GM23338 (cell line): ENCODE measurements at regions not wholly inside any gene's neighbourhood (a gene's known extent, or its start where the extent isn't known, plus 50 kb on each side); places are given as distances from the start of the nearest gene placed in this dataset.

Experiments used
- ATAC-seq: fragments of 200-7000 bp; cut with Tn5 transposase; 3 replicates; pipeline ENCODE4 v1.9.1; 2020
- DNase-seq: peaks from one replicate; pipeline ENCODE4 v3.0.0-alpha.2; 2015; ENCODE audit warnings: low spot score
- H2AFZ ChIP-seq: fragments of 200-600 bp; sonication (generic); 2 replicates; pipeline ENCODE4 v1.8.0; 2016; ENCODE audit warnings: antibody characterized with exemption, mild to moderate bottlenecking, moderate library complexity
- H3F3A ChIP-seq: fragments of 200-600 bp; sonication (generic); replicated peaks from 2 replicates; pipeline ENCODE4 v1.8.0; 2017; ENCODE audit warnings: antibody characterized with exemption, mixed run types, low read depth
- H3K27ac ChIP-seq: fragments of 200-600 bp; sonication (generic); 2 replicates; pipeline ENCODE4 v1.6.1; 2016; ENCODE audit warnings: low read depth
- H3K27me3 ChIP-seq: fragments of 200-600 bp; sonication (generic); 2 replicates; pipeline ENCODE4 v1.8.0; 2016; ENCODE audit warnings: mild to moderate bottlenecking, mixed run types, moderate library complexity; ENCODE audit not compliant: insufficient read depth
- H3K36me3 ChIP-seq: fragments of 200-600 bp; sonication (generic); 2 replicates; pipeline ENCODE4 v1.8.0; 2016; ENCODE audit warnings: mild to moderate bottlenecking; ENCODE audit not compliant: insufficient read depth
- H3K4me1 ChIP-seq: fragments of 200-600 bp; sonication (generic); 2 replicates; pipeline ENCODE4 v1.8.0; 2016; ENCODE audit warnings: mild to moderate bottlenecking, moderate library complexity; ENCODE audit not compliant: insufficient read depth
- H3K4me2 ChIP-seq: fragments of 200-600 bp; sonication (generic); 2 replicates; pipeline ENCODE4 v1.7.1; 2017; ENCODE audit warnings: mixed run types
- H3K4me3 ChIP-seq: fragments of 200-600 bp; sonication (generic); 2 replicates; pipeline ENCODE4 v1.6.1; 2016; ENCODE audit warnings: mixed run types
- H3K79me2 ChIP-seq: fragments of 200-600 bp; sonication (generic); replicated peaks from 2 replicates; pipeline ENCODE4 v1.8.0; 2017; ENCODE audit warnings: mild to moderate bottlenecking; ENCODE audit not compliant: insufficient read depth
- H3K9me2 ChIP-seq: fragments of 200-600 bp; sonication (generic); 2 replicates; pipeline ENCODE4 v1.8.0; 2017; ENCODE audit not compliant: insufficient read depth
- H4K20me1 ChIP-seq: fragments of 200-600 bp; sonication (generic); replicated peaks from 2 replicates; pipeline ENCODE4 v1.8.0; 2017; ENCODE audit warnings: mild to moderate bottlenecking; ENCODE audit not compliant: insufficient read depth
- H3K27ac Mint-ChIP-seq: 2 replicates; pipeline ENCODE4 v1.8.0; 2020; ENCODE audit warnings: inconsistent platforms, mild to moderate bottlenecking, moderate library complexity, mixed read lengths
- H3K27me3 Mint-ChIP-seq: 3 replicates; pipeline ENCODE4 v1.8.0; 2022; ENCODE audit warnings: low read depth, mild to moderate bottlenecking, moderate library complexity, mixed read lengths, inconsistent platforms; ENCODE audit not compliant: insufficient read depth, poor library complexity
- H3K36me3 Mint-ChIP-seq: 3 replicates; pipeline ENCODE4 v1.8.0; 2021; ENCODE audit warnings: low read depth, mild to moderate bottlenecking, inconsistent platforms, moderate library complexity, mixed read lengths
- H3K4me1 Mint-ChIP-seq: 3 replicates; pipeline ENCODE4 v1.8.0; 2020; ENCODE audit warnings: mild to moderate bottlenecking, inconsistent platforms, mixed read lengths
- H3K4me3 Mint-ChIP-seq: 3 replicates; pipeline ENCODE4 v1.8.0; 2021; ENCODE audit warnings: moderate library complexity, mild to moderate bottlenecking, inconsistent platforms, mixed read lengths
- H3K9me3 Mint-ChIP-seq: 3 replicates; pipeline ENCODE4 v1.8.0; 2020; ENCODE audit warnings: moderate library complexity, mild to moderate bottlenecking, inconsistent platforms, mixed read lengths
- CREB1 ChIP-seq: fragments of 250-450 bp; sonication (Bioruptor Pico); IDR thresholded peaks from 2 replicates; pipeline ENCODE4 v1.5.0; 2020; ENCODE audit warnings: low read depth, mild to moderate bottlenecking, moderate library complexity
- EZH2 ChIP-seq: fragments of 200-600 bp; sonication (generic); IDR thresholded peaks from one replicate; pipeline ENCODE4 v1.8.0; 2017; ENCODE audit warnings: antibody characterized with exemption, mild to moderate bottlenecking, low read depth; ENCODE audit not compliant: unreplicated experiment
- EZH2phosphoT487 ChIP-seq: fragments of 200-600 bp; sonication (generic); IDR thresholded peaks from one replicate; pipeline ENCODE4 v1.8.1; 2018; ENCODE audit warnings: antibody characterized with exemption; ENCODE audit not compliant: unreplicated experiment
- JUNB ChIP-seq: IDR thresholded peaks from one replicate; pipeline ENCODE4 v1.6.1; 2016; ENCODE audit warnings: antibody characterized with exemption; ENCODE audit not compliant: unreplicated experiment
- NANOG ChIP-seq: IDR thresholded peaks from 2 replicates; pipeline ENCODE4 v1.6.1; 2016; ENCODE audit warnings: antibody characterized with exemption, borderline replicate concordance
- POLR2AphosphoS5 ChIP-seq: IDR thresholded peaks from 2 replicates; pipeline ENCODE4 v1.6.1; 2016; ENCODE audit warnings: antibody characterized with exemption, low read depth
- STAT1 ChIP-seq: IDR thresholded peaks from one replicate; pipeline ENCODE4 v1.6.1; 2016; ENCODE audit warnings: antibody characterized with exemption; ENCODE audit not compliant: unreplicated experiment
- ZNF114 ChIP-seq: fragments of 250-450 bp; sonication (Bioruptor Pico); IDR thresholded peaks from 2 replicates; pipeline ENCODE4 v1.5.0; 2020; ENCODE audit warnings: mild to moderate bottlenecking, moderate library complexity
- ZNF331 ChIP-seq: fragments of 250-450 bp; sonication (Bioruptor Pico); IDR thresholded peaks from 2 replicates; pipeline ENCODE4 v1.5.0; 2020; ENCODE audit warnings: low read depth, mild to moderate bottlenecking, moderate library complexity
- TF ChIP-seq, protein P1 (sequence below): IDR thresholded peaks from 2 replicates; pipeline ENCODE4 v1.6.1; 2016; ENCODE audit warnings: antibody characterized with exemption
- TF ChIP-seq, protein P2 (sequence below), 2 experiments: fragments of 200-600 bp in 1 of 2; sonication (generic) in 1 of 2; conservative IDR thresholded peaks; 2 replicates each; pipeline versions ENCODE4 v1.5.1 to v1.6.1; 2016 to 2017; ENCODE audit warnings: antibody characterized with exemption in 2 of 2, low read depth in 2 of 2, mild to moderate bottlenecking in 2 of 2, moderate library complexity in 1 of 2
- TF ChIP-seq, protein P3 (sequence below): fragments of 250-450 bp; sonication (Bioruptor Pico); IDR thresholded peaks from 2 replicates; pipeline ENCODE4 v1.5.0; 2020; ENCODE audit warnings: mild to moderate bottlenecking, moderate library complexity
- TF ChIP-seq, protein P4 (sequence below): IDR thresholded peaks from one replicate; pipeline ENCODE4 v1.6.1; 2018; ENCODE audit warnings: antibody characterized with exemption; ENCODE audit not compliant: unreplicated experiment

DNA sequence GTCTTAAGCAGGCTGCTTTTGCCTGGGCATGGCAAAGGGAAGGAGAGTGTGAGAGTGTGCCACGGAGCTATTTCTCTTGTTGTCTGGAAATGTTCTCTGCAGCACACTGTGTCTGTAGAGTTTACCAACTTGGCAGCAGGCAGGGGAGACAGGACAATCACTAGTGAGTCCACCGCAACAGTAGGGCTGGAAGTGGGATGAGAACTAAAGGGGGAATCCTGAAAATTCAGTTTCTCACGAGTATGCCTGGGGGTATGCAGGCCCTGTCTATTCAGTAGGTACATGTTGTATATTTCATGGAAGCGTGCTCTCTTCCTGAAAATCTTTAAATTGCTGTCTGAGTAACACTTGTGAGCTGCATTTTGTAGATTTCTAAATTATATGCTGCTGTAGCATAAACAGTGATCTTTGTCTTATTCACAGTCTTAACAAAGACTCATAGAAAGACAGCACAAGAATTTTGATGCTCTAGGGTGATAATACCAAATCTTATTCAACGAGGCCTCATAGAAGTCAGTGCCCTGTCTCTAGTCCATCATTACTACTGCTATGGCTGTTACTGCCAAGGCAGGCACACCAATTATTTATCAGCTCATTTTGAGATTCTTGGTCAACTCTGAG lies 200.4 kb upstream of the LEF1 start:
- H3F3A ChIP-seq = no peaks in the 10 kb centered on the region
- peaks cover 4% of the 10 kb centered on the region; the same call in 1 of the 2 replicates for H3K4me1 ChIP-seq
- no peak overlapping the region for H3K27ac Mint-ChIP-seq
- H4K20me1 ChIP-seq = no peaks in the 10 kb centered on the region
- H3K4me2 ChIP-seq = no peak overlapping the region
- H3K9me3 Mint-ChIP-seq = no peaks in the 10 kb centered on the region
- H3K27ac ChIP-seq = no peak overlapping the region
- no peak overlapping the region for H2AFZ ChIP-seq
- no peak for ATAC-seq
- H3K4me3 ChIP-seq = no peak overlapping the region
- TF ChIP-seq POLR2AphosphoS5 (no peak), CREB1 (CRISPR knock-in tag) (no peak), ZNF114 (no peak), EZH2 (no peak), EZH2phosphoT487 (no peak), NANOG (no peak), STAT1 (no peak), JUNB (no peak), ZNF331 (CRISPR knock-in tag) (no peak)
- TF ChIP-seq, protein P1, sequence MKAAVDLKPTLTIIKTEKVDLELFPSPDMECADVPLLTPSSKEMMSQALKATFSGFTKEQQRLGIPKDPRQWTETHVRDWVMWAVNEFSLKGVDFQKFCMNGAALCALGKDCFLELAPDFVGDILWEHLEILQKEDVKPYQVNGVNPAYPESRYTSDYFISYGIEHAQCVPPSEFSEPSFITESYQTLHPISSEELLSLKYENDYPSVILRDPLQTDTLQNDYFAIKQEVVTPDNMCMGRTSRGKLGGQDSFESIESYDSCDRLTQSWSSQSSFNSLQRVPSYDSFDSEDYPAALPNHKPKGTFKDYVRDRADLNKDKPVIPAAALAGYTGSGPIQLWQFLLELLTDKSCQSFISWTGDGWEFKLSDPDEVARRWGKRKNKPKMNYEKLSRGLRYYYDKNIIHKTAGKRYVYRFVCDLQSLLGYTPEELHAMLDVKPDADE = no peak
- TF ChIP-seq, protein P2, sequence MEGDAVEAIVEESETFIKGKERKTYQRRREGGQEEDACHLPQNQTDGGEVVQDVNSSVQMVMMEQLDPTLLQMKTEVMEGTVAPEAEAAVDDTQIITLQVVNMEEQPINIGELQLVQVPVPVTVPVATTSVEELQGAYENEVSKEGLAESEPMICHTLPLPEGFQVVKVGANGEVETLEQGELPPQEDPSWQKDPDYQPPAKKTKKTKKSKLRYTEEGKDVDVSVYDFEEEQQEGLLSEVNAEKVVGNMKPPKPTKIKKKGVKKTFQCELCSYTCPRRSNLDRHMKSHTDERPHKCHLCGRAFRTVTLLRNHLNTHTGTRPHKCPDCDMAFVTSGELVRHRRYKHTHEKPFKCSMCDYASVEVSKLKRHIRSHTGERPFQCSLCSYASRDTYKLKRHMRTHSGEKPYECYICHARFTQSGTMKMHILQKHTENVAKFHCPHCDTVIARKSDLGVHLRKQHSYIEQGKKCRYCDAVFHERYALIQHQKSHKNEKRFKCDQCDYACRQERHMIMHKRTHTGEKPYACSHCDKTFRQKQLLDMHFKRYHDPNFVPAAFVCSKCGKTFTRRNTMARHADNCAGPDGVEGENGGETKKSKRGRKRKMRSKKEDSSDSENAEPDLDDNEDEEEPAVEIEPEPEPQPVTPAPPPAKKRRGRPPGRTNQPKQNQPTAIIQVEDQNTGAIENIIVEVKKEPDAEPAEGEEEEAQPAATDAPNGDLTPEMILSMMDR (conservative IDR thresholded peaks at IDR 0.05; ENCODE audit: low read depth in 2 of 2) = no peak
- TF ChIP-seq, protein P3, sequence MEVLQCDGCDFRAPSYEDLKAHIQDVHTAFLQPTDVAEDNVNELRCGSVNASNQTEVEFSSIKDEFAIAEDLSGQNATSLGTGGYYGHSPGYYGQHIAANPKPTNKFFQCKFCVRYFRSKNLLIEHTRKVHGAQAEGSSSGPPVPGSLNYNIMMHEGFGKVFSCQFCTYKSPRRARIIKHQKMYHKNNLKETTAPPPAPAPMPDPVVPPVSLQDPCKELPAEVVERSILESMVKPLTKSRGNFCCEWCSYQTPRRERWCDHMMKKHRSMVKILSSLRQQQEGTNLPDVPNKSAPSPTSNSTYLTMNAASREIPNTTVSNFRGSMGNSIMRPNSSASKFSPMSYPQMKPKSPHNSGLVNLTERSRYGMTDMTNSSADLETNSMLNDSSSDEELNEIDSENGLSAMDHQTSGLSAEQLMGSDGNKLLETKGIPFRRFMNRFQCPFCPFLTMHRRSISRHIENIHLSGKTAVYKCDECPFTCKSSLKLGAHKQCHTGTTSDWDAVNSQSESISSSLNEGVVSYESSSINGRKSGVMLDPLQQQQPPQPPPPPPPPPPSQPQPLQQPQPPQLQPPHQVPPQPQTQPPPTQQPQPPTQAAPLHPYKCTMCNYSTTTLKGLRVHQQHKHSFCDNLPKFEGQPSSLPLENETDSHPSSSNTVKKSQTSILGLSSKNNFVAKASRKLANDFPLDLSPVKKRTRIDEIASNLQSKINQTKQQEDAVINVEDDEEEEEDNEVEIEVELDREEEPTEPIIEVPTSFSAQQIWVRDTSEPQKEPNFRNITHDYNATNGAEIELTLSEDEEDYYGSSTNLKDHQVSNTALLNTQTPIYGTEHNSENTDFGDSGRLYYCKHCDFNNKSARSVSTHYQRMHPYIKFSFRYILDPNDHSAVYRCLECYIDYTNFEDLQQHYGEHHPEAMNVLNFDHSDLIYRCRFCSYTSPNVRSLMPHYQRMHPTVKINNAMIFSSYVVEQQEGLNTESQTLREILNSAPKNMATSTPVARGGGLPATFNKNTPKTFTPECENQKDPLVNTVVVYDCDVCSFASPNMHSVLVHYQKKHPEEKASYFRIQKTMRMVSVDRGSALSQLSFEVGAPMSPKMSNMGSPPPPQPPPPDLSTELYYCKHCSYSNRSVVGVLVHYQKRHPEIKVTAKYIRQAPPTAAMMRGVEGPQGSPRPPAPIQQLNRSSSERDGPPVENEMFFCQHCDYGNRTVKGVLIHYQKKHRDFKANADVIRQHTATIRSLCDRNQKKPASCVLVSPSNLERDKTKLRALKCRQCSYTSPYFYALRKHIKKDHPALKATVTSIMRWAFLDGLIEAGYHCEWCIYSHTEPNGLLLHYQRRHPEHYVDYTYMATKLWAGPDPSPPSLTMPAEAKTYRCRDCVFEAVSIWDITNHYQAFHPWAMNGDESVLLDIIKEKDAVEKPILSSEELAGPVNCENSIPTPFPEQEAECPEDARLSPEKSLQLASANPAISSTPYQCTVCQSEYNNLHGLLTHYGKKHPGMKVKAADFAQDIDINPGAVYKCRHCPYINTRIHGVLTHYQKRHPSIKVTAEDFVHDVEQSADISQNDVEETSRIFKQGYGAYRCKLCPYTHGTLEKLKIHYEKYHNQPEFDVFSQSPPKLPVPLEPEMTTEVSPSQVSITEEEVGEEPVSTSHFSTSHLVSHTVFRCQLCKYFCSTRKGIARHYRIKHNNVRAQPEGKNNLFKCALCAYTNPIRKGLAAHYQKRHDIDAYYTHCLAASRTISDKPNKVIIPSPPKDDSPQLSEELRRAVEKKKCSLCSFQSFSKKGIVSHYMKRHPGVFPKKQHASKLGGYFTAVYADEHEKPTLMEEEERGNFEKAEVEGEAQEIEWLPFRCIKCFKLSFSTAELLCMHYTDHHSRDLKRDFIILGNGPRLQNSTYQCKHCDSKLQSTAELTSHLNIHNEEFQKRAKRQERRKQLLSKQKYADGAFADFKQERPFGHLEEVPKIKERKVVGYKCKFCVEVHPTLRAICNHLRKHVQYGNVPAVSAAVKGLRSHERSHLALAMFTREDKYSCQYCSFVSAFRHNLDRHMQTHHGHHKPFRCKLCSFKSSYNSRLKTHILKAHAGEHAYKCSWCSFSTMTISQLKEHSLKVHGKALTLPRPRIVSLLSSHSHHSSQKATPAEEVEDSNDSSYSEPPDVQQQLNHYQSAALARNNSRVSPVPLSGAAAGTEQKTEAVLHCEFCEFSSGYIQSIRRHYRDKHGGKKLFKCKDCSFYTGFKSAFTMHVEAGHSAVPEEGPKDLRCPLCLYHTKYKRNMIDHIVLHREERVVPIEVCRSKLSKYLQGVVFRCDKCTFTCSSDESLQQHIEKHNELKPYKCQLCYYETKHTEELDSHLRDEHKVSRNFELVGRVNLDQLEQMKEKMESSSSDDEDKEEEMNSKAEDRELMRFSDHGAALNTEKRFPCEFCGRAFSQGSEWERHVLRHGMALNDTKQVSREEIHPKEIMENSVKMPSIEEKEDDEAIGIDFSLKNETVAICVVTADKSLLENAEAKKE (CRISPR knock-in tag) = no peak
- TF ChIP-seq, protein P4, sequence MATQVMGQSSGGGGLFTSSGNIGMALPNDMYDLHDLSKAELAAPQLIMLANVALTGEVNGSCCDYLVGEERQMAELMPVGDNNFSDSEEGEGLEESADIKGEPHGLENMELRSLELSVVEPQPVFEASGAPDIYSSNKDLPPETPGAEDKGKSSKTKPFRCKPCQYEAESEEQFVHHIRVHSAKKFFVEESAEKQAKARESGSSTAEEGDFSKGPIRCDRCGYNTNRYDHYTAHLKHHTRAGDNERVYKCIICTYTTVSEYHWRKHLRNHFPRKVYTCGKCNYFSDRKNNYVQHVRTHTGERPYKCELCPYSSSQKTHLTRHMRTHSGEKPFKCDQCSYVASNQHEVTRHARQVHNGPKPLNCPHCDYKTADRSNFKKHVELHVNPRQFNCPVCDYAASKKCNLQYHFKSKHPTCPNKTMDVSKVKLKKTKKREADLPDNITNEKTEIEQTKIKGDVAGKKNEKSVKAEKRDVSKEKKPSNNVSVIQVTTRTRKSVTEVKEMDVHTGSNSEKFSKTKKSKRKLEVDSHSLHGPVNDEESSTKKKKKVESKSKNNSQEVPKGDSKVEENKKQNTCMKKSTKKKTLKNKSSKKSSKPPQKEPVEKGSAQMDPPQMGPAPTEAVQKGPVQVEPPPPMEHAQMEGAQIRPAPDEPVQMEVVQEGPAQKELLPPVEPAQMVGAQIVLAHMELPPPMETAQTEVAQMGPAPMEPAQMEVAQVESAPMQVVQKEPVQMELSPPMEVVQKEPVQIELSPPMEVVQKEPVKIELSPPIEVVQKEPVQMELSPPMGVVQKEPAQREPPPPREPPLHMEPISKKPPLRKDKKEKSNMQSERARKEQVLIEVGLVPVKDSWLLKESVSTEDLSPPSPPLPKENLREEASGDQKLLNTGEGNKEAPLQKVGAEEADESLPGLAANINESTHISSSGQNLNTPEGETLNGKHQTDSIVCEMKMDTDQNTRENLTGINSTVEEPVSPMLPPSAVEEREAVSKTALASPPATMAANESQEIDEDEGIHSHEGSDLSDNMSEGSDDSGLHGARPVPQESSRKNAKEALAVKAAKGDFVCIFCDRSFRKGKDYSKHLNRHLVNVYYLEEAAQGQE = no peak
- H3K4me3 Mint-ChIP-seq = no peak overlapping the region
- no peaks in the 10 kb centered on the region for H3K9me2 ChIP-seq
- H3K4me1 Mint-ChIP-seq = peaks cover 11% of the 10 kb centered on the region
- no peak for DNase-seq
- H3K79me2 ChIP-seq = no peaks in the 10 kb centered on the region
- no peaks in the 10 kb centered on the region for H3K27me3 Mint-ChIP-seq
- no peaks in the 10 kb centered on the region for H3K27me3 ChIP-seq
- H3K36me3 Mint-ChIP-seq = no peaks in the 10 kb centered on the region
- no peaks in the 10 kb centered on the region for H3K36me3 ChIP-seq
